Panc1 (cell line): ENCODE measurements at regions not wholly inside any gene's neighbourhood (a gene's known extent, or its start where the extent isn't known, plus 50 kb on each side); places are given as distances from the start of the nearest gene placed in this dataset.

Source experiments
- POLR2AphosphoS5 ChIP-seq: IDR thresholded peaks from 2 replicates; pipeline ENCODE4 v1.6.1; 2012; ENCODE audit warnings: mild to moderate bottlenecking, low read depth, low read length, moderate library complexity
- SIN3A ChIP-seq: IDR thresholded peaks from 2 replicates; pipeline ENCODE4 v1.6.1; 2012; ENCODE audit warnings: low read depth, mild to moderate bottlenecking, low read length, moderate library complexity, borderline replicate concordance; ENCODE audit not compliant: insufficient read depth
- TCF7L2 ChIP-seq: IDR thresholded peaks from 2 replicates; pipeline ENCODE4 v1.6.1; 2011; ENCODE audit warnings: mild to moderate bottlenecking, low read depth, low read length, inconsistent platforms
- TF ChIP-seq, protein P1 (sequence below): fragments of 450-650 bp; IDR thresholded peaks from 2 replicates; pipeline ENCODE4 v1.5.1; 2017; ENCODE audit warnings: mild to moderate bottlenecking
- TF ChIP-seq, protein P2 (sequence below), 2 experiments: IDR thresholded peaks; 2 replicates each; pipeline ENCODE4 v1.6.1; 2011 to 2012; ENCODE audit warnings: low read depth in 2 of 2, control low read depth in 1 of 2, low read length in 1 of 2, mild to moderate bottlenecking in 1 of 2, moderate library complexity in 1 of 2; ENCODE audit not compliant: insufficient read depth in 1 of 2

DNA sequence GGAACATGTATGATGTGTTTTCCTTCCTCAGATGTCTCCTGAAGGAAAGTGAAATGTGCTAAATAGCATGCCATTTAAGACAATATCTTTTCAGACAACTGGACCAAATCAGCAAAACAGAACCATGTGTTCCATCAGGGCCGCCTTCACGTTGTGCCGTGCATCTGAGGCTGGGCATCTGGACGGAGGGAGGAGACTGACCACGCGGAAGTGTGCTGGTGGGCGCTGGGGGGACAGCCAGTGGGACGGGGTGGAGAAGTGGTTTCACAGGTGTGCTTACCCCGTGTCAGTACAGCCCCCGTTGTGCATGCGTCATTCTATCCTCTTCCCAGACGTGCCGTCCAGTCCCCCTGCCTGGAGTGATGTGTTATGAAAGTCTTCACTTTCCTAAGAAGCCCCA is 342.1 kb upstream of the FAT1 start:
- TF ChIP-seq, protein P1, sequence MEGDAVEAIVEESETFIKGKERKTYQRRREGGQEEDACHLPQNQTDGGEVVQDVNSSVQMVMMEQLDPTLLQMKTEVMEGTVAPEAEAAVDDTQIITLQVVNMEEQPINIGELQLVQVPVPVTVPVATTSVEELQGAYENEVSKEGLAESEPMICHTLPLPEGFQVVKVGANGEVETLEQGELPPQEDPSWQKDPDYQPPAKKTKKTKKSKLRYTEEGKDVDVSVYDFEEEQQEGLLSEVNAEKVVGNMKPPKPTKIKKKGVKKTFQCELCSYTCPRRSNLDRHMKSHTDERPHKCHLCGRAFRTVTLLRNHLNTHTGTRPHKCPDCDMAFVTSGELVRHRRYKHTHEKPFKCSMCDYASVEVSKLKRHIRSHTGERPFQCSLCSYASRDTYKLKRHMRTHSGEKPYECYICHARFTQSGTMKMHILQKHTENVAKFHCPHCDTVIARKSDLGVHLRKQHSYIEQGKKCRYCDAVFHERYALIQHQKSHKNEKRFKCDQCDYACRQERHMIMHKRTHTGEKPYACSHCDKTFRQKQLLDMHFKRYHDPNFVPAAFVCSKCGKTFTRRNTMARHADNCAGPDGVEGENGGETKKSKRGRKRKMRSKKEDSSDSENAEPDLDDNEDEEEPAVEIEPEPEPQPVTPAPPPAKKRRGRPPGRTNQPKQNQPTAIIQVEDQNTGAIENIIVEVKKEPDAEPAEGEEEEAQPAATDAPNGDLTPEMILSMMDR = no peak
- TF ChIP-seq POLR2AphosphoS5 = no peak
- TF ChIP-seq, protein P2, sequence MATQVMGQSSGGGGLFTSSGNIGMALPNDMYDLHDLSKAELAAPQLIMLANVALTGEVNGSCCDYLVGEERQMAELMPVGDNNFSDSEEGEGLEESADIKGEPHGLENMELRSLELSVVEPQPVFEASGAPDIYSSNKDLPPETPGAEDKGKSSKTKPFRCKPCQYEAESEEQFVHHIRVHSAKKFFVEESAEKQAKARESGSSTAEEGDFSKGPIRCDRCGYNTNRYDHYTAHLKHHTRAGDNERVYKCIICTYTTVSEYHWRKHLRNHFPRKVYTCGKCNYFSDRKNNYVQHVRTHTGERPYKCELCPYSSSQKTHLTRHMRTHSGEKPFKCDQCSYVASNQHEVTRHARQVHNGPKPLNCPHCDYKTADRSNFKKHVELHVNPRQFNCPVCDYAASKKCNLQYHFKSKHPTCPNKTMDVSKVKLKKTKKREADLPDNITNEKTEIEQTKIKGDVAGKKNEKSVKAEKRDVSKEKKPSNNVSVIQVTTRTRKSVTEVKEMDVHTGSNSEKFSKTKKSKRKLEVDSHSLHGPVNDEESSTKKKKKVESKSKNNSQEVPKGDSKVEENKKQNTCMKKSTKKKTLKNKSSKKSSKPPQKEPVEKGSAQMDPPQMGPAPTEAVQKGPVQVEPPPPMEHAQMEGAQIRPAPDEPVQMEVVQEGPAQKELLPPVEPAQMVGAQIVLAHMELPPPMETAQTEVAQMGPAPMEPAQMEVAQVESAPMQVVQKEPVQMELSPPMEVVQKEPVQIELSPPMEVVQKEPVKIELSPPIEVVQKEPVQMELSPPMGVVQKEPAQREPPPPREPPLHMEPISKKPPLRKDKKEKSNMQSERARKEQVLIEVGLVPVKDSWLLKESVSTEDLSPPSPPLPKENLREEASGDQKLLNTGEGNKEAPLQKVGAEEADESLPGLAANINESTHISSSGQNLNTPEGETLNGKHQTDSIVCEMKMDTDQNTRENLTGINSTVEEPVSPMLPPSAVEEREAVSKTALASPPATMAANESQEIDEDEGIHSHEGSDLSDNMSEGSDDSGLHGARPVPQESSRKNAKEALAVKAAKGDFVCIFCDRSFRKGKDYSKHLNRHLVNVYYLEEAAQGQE (IDR thresholded peaks at IDR 0.05; ENCODE audit: insufficient read depth in 1 of 2, low read depth in 2 of 2, low read length in 1 of 2) = no peak
- no peak for TF ChIP-seq SIN3A
- no peak for TF ChIP-seq TCF7L2
